ENCODE measurements at regions not wholly inside any gene's neighbourhood (a gene's known extent, or its start where the extent isn't known, plus 50 kb on each side); places are given as distances from the start of the nearest gene placed in this dataset.

GRCh38 chr2:129192117-129192516, 787.3 kb upstream of the RAB6C start:
- no peaks in the 10 kb centered on the region for H3F3A ChIP-seq (ENCODE audit: insufficient read depth, low read depth)
- intact Hi-C loops (cut with micrococcal nuclease; ENCODE audit: unreplicated experiment): no loop called here
- H3K27ac ChIP-seq: no peak overlapping the region
- H3K9me2 ChIP-seq (ENCODE audit: insufficient read depth): no peaks in the 10 kb centered on the region
- ChIA-PET CTCF (no interaction called here), POLR2A (ENCODE audit: unreplicated experiment) (no interaction called here)
- no peak overlapping the region for H2AFZ ChIP-seq
- H3K4me3 ChIP-seq: no peak overlapping the region
- H3K4me2 ChIP-seq: no peak overlapping the region
- peaks cover 16% of the 10 kb centered on the region; the same call in 1 of the 2 replicates for H3K27me3 ChIP-seq (ENCODE audit: insufficient read depth, low read depth)
- no TSS peak for BruUV-seq (replicated peaks)
- no peaks in the 10 kb centered on the region for H4K20me1 ChIP-seq (ENCODE audit: insufficient read depth)
- H3K4me1 ChIP-seq (replicated peaks; ENCODE audit: insufficient read depth): peaks cover 8% of the 10 kb centered on the region; the same call in 1 of the 2 replicates
- H3K36me3 ChIP-seq (ENCODE audit: low read depth): no peaks in the 10 kb centered on the region
- no peaks in the 10 kb centered on the region for H3K79me2 ChIP-seq (ENCODE audit: low read depth)
- TF ChIP-seq CTCF (conservative IDR thresholded peaks at IDR 0.05): no peak
- no peak for TF ChIP-seq EZH2 (IDR thresholded peaks at IDR 0.05; ENCODE audit: low read depth)
- no peaks in the 10 kb centered on the region for H3K9me3 ChIP-seq (ENCODE audit: insufficient read depth, low read depth)
- DNase-seq: no peak

GRCh38 chr2:129192841-129193253, 786.6 kb upstream of the RAB6C start:
- intact Hi-C loops (cut with micrococcal nuclease; ENCODE audit: unreplicated experiment): no loop called here
- BruUV-seq (replicated peaks): no TSS peak
- CTCF ChIA-PET: no interaction called here

GRCh38 chr2:129193961-129194360, 785.5 kb upstream of the RAB6C start:
- ChIA-PET POLR2A (ENCODE audit: unreplicated experiment) (no interaction called here), CTCF (no interaction called here)
- DNase-seq: no peak
- Histone ChIP-seq H4K20me1 (ENCODE audit: insufficient read depth) (no peaks in the 10 kb centered on the region), H3K79me2 (ENCODE audit: low read depth) (no peaks in the 10 kb centered on the region), H3K4me3 (no peak overlapping the region), H3K27me3 (ENCODE audit: insufficient read depth, low read depth) (peaks cover 8% of the 10 kb centered on the region; the same call in 1 of the 2 replicates), H3F3A (ENCODE audit: insufficient read depth, low read depth) (no peaks in the 10 kb centered on the region), H3K4me1 (replicated peaks; ENCODE audit: insufficient read depth) (peaks cover 8% of the 10 kb centered on the region; the same call in 1 of the 2 replicates), H3K4me2 (no peak overlapping the region), H3K9me3 (ENCODE audit: insufficient read depth, low read depth) (no peaks in the 10 kb centered on the region), H3K36me3 (ENCODE audit: low read depth) (no peaks in the 10 kb centered on the region), H3K27ac (no peak overlapping the region), H3K9me2 (ENCODE audit: insufficient read depth) (no peaks in the 10 kb centered on the region), H2AFZ (no peak overlapping the region)
- BruUV-seq (replicated peaks): no TSS peak
- no peak for TF ChIP-seq EZH2 (IDR thresholded peaks at IDR 0.05; ENCODE audit: low read depth)
- no peak for TF ChIP-seq CTCF (conservative IDR thresholded peaks at IDR 0.05)
- intact Hi-C loops (cut with micrococcal nuclease; ENCODE audit: unreplicated experiment): no loop called here

More at GRCh38 chr2:129192841-129193253, 786.6 kb upstream of the RAB6C start:
- POLR2A ChIA-PET (ENCODE audit: unreplicated experiment): no interaction called here
- no peaks in the 10 kb centered on the region for H3K36me3 ChIP-seq (ENCODE audit: low read depth)
- H2AFZ ChIP-seq: no peak overlapping the region
- no peaks in the 10 kb centered on the region for H3K79me2 ChIP-seq (ENCODE audit: low read depth)
- peak in 1 of 2 experiments; percentile 59 for DNase-seq
- H3F3A ChIP-seq (ENCODE audit: insufficient read depth, low read depth): no peaks in the 10 kb centered on the region
- no peak overlapping the region for H3K4me3 ChIP-seq
- peaks cover 8% of the 10 kb centered on the region; the same call in 1 of the 2 replicates for H3K4me1 ChIP-seq (replicated peaks; ENCODE audit: insufficient read depth)
- H3K9me3 ChIP-seq (ENCODE audit: insufficient read depth, low read depth): no peaks in the 10 kb centered on the region
- peaks cover 15% of the 10 kb centered on the region; the same call in 1 of the 2 replicates for H3K27me3 ChIP-seq (ENCODE audit: insufficient read depth, low read depth)
- no peaks in the 10 kb centered on the region for H4K20me1 ChIP-seq (ENCODE audit: insufficient read depth)
- no peak overlapping the region for H3K27ac ChIP-seq
- no peak overlapping the region for H3K4me2 ChIP-seq
- no peaks in the 10 kb centered on the region for H3K9me2 ChIP-seq (ENCODE audit: insufficient read depth)
- no peak for TF ChIP-seq CTCF (conservative IDR thresholded peaks at IDR 0.05)
- TF ChIP-seq EZH2 (IDR thresholded peaks at IDR 0.05; ENCODE audit: low read depth): no peak
